ENCODE measurements at regions not wholly inside any gene's neighbourhood (a gene's known extent, or its start where the extent isn't known, plus 50 kb on each side); places are given as distances from the start of the nearest gene placed in this dataset.

GRCh38 chr14:98298481-98299244, 973.3 kb downstream of the BCL11B start:
- Histone ChIP-seq H3K4me3 (ENCODE audit: low read depth, low read length) (no peak overlapping the region), H3K27me3 (replicated peaks; ENCODE audit: control insufficient read depth, insufficient read depth, low read length) (no peaks in the 10 kb centered on the region), H3K4me1 (no peaks in the 10 kb centered on the region), H3K36me3 (ENCODE audit: control insufficient read depth, insufficient read depth, low read length) (no peaks in the 10 kb centered on the region), H3K9me3 (no peaks in the 10 kb centered on the region)
- ChIA-PET CTCF (no interaction called here), POLR2A (no interaction called here)
- H3K27ac Mint-ChIP-seq (ENCODE audit: unreplicated experiment): no peak overlapping the region
- H3K4me3 Mint-ChIP-seq (ENCODE audit: unreplicated experiment): no peak overlapping the region
- no peaks in the 10 kb centered on the region for H3K36me3 Mint-ChIP-seq (ENCODE audit: insufficient read depth, unreplicated experiment)
- no peaks in the 10 kb centered on the region for H3K4me1 Mint-ChIP-seq (ENCODE audit: low read depth, unreplicated experiment)
- no TSS peak for BruUV-seq (replicated peaks)
- H3K27me3 Mint-ChIP-seq (ENCODE audit: insufficient read depth, unreplicated experiment): peaks cover 4% of the 10 kb centered on the region
- TF ChIP-seq CTCF (IDR thresholded peaks at IDR 0.05; ENCODE audit: insufficient read depth in 1 of 2, low read depth in 1 of 2, low read length in 1 of 2, severe bottlenecking in 1 of 2, unreplicated experiment in 1 of 2): no peak
- H3K9me3 Mint-ChIP-seq (ENCODE audit: unreplicated experiment): peaks cover 10% of the 10 kb centered on the region
- DNase-seq: no peak
- intact Hi-C loops (cut with micrococcal nuclease; ENCODE audit: unreplicated experiment): no loop called here

GRCh38 chr14:98301681-98302080, 970.3 kb downstream of the BCL11B start:
- no peaks in the 10 kb centered on the region for H3K9me3 ChIP-seq
- H3K27me3 ChIP-seq (replicated peaks; ENCODE audit: control insufficient read depth, insufficient read depth, low read length): no peaks in the 10 kb centered on the region
- Mint-ChIP-seq H3K27ac (ENCODE audit: unreplicated experiment) (no peak overlapping the region), H3K4me1 (ENCODE audit: low read depth, unreplicated experiment) (no peaks in the 10 kb centered on the region), H3K27me3 (ENCODE audit: insufficient read depth, unreplicated experiment) (peaks cover 6% of the 10 kb centered on the region), H3K9me3 (ENCODE audit: unreplicated experiment) (peaks cover 16% of the 10 kb centered on the region), H3K36me3 (ENCODE audit: insufficient read depth, unreplicated experiment) (no peaks in the 10 kb centered on the region), H3K4me3 (ENCODE audit: unreplicated experiment) (no peak overlapping the region)
- no peaks in the 10 kb centered on the region for H3K36me3 ChIP-seq (ENCODE audit: control insufficient read depth, insufficient read depth, low read length)
- ChIA-PET CTCF (no interaction called here), POLR2A (no interaction called here)
- DNase-seq: no peak
- intact Hi-C loops (cut with micrococcal nuclease; ENCODE audit: unreplicated experiment): no loop called here
- no peak for TF ChIP-seq CTCF (IDR thresholded peaks at IDR 0.05; ENCODE audit: insufficient read depth in 1 of 2, low read depth in 1 of 2, low read length in 1 of 2, severe bottlenecking in 1 of 2, unreplicated experiment in 1 of 2)
- H3K4me1 ChIP-seq: no peaks in the 10 kb centered on the region
- H3K4me3 ChIP-seq (ENCODE audit: low read depth, low read length): no peak overlapping the region
- BruUV-seq (replicated peaks): no TSS peak

GRCh38 chr14:98304574-98304973, 967.4 kb downstream of the BCL11B start:
- no TSS peak for BruUV-seq (replicated peaks)
- DNase-seq: no peak
- no peaks in the 10 kb centered on the region for H3K27me3 ChIP-seq (replicated peaks; ENCODE audit: control insufficient read depth, insufficient read depth, low read length)
- H3K36me3 ChIP-seq (ENCODE audit: control insufficient read depth, insufficient read depth, low read length): no peaks in the 10 kb centered on the region
- no peaks in the 10 kb centered on the region for H3K4me1 Mint-ChIP-seq (ENCODE audit: low read depth, unreplicated experiment)
- POLR2A ChIA-PET: no interaction called here
- H3K9me3 ChIP-seq: no peaks in the 10 kb centered on the region
- H3K27ac Mint-ChIP-seq (ENCODE audit: unreplicated experiment): no peak overlapping the region
- peaks cover 6% of the 10 kb centered on the region for H3K27me3 Mint-ChIP-seq (ENCODE audit: insufficient read depth, unreplicated experiment)
- peaks cover 19% of the 10 kb centered on the region for H3K9me3 Mint-ChIP-seq (ENCODE audit: unreplicated experiment)
- CTCF ChIA-PET: no interaction called here
- no peak overlapping the region for H3K4me3 Mint-ChIP-seq (ENCODE audit: unreplicated experiment)
- TF ChIP-seq CTCF (IDR thresholded peaks at IDR 0.05; ENCODE audit: insufficient read depth in 1 of 2, low read depth in 1 of 2, low read length in 1 of 2, severe bottlenecking in 1 of 2, unreplicated experiment in 1 of 2): no peak
- intact Hi-C loops (cut with micrococcal nuclease; ENCODE audit: unreplicated experiment): no loop called here
- no peaks in the 10 kb centered on the region for H3K4me1 ChIP-seq
- no peaks in the 10 kb centered on the region for H3K36me3 Mint-ChIP-seq (ENCODE audit: insufficient read depth, unreplicated experiment)
- H3K4me3 ChIP-seq (ENCODE audit: low read depth, low read length): no peak overlapping the region

Data from Caco-2 (cell line).